HG02798 (cell line): ENCODE measurements at regions not wholly inside any gene's neighbourhood (a gene's known extent, or its start where the extent isn't known, plus 50 kb on each side); places are given as distances from the start of the nearest gene placed in this dataset.

Experiments
- ATAC-seq: cut with Tn5 transposase; IDR thresholded peaks from one replicate; pipeline ENCODE4 v1.9.1; 2021; ENCODE audit warnings: mild to moderate bottlenecking; ENCODE audit not compliant: unreplicated experiment, poor library complexity

DNA sequence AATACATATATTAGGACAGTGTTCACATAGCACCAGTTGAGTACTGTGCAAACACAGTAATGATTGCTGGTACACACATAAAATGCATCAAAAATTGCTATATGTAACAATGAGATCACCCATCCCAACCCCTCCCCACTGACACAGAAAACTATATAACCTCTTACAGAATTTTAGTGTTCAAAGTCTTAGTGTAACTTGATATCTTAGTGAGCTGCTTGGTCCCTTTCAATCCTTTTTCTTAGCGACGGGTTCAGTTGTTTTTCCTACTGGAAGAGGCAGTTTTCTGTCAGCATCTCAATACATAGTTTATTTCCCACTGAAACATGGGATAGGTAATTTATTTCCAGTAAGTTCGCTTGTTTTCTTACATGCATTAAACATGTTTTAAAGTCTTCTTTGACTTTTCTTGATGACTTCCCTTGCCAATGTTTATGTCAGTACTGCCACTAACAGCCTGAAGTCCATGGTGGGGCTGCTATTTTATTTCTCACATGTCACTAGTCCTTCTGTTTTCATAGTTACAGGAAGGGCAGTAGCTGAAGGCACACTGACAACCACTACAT lies 96.4 kb upstream of the FOXC1 start:
- ATAC-seq = no peak

- no peak for ATAC-seq
These were observed 95.6 kb upstream of the FOXC1 start for GRCh38 chr6:1514078-1514477.

DNA sequence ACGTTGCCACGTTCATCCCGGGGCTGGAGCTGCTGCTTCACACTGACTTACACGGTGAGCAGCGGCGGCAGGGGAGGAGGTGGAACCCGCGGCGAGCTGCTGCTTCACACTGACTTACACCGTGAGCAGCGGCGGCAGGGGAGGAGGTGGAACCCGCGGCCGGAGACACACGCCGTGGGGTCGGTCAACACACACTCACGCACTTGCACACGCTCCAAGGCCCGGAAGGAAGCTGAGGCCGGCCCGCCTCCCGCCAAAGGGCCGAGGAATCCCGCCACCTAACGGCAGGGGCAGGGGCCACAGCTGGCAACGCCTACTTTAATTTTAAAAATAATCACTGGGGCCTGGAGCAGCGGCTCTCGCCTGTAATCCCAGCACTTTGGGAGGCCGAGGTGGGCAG lies 94.4 kb upstream of the FOXC1 start:
- no peak for ATAC-seq

DNA sequence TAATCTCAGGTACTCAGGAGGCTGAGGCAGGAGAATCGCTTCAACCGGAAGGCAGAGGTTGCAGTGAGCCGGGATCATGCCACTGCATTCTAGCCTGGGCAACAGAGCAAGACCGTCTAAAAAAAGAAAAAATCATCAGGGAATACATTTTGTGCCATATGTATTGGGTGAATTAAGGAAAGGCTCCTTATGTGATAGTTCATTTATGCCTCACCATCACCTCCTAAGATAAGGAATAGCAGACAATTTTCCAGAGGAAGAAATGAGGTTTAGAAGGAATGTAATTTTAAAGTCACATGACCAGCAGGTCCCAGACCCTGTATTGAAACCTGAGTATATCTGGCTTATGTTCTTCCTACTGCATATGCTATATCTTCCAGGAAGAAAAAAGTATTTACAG lies 93.9 kb upstream of the FOXC1 start:
- no peak for ATAC-seq

DNA sequence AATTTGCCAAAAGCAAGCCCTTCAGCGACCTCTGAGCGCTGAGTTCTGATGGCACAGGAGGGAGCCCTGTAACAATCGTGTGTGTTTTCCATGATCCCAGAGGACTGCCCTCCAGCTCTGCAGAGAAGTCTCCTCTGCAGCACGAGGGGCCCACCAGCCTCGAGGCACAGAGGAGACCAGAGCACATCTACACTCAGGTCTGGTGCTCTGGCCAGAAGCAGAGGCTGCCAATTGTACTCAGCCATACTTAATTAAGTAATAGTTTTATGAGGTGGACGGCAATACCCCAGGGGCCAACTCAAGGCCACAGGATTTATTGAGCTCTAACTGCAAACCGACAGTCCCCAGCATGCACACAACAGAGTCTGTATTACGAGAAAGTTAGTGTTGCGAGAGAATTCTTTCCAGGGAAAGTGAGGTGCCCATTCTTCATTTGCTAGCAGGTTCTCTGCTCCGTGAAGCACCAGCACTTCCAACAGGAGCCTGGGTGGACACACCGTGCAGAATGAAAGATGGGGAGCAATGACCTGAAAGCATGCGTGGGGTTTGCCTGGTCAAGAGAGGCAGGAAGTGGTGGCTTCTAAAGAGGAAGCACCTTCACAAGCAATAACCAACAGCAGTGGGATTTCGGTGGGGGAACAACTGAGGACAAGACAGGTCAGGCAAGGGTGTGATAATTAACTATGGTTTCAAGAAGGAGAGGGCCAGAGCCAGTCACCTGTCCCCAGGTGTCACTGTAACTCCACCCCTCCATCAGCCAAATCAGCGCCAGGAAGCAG lies 92.8 kb upstream of the FOXC1 start:
- no peak for ATAC-seq

DNA sequence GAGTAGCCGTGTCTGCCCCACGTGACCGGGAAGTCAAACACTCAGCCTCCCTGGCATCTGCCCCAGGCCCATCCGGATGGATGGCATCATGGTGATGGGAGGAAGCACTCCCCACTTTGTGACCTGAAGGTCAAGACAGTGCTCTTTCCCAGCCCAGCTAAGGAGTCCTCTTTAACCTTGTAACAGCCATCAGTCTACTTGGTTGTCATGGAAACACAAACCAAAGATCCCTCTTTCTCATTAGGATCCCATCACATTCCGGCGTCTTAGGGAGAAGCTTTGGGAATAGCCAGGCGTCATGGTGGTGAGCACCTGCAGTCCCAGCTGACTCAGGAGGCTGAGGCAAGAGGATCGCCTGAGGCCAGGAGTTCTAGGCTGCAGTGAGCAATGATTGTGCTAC lies 90.9 kb upstream of the FOXC1 start:
- ATAC-seq = no peak

- ATAC-seq = no peak
These were observed 90.1 kb upstream of the FOXC1 start for GRCh38 chr6:1519597-1519996.

DNA sequence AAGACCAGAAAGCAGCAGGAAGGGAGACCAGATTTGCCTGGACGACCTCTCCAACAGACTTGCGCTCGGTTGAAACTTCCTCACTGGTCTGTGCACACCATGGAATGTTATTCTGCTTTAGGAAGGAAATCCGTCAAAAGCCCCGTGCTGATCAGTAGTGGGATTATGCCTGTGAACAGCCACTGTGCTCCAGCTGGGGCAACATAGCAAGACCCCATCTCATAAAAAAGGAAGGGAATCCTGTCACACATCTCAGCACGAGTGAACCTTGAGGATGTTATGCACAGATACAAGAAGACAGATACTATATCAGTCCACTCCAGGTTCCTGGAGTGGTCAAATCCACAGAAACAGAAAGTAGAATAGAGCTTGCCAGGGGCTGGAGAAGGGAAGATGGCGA lies 86.9 kb upstream of the FOXC1 start:
- ATAC-seq = no peak

- ATAC-seq = no peak
These were observed 85.7 kb upstream of the FOXC1 start for GRCh38 chr6:1524040-1524480.

GRCh38 chr6:1525364-1526038 lies 84.2 kb upstream of the FOXC1 start:
- no peak for ATAC-seq

DNA sequence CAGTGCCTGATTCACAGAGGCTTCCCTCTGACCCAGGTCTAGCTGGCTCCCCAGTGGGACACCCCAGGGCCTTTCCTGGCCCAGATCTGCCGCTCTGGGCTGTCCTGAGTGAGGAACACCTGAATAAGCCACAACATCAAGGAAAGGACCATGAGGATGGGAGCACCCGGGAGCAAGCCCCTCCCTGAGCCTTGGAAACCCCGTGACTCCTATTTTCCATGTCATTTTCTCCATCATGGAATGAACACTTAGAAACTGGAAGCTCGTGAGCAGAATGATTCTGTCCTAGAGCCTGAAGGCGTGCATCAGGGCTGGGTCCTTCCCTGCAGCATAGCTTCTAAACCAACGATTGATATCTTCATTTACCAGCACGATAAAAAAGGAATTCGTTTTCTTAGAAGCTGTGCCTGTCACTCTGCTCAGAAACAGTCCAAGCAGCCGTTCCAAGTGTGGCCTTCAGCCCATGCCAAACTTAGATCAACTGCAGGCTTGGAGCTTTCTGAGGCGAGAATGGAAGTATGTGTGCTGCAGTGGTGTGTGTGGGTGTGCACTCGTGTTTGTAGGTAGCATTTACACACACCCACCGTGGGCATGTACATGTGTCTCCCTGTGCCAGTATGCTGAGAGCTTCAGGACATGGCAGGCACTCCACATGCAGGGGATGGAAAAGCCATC lies 83.2 kb upstream of the FOXC1 start:
- ATAC-seq = no peak

DNA sequence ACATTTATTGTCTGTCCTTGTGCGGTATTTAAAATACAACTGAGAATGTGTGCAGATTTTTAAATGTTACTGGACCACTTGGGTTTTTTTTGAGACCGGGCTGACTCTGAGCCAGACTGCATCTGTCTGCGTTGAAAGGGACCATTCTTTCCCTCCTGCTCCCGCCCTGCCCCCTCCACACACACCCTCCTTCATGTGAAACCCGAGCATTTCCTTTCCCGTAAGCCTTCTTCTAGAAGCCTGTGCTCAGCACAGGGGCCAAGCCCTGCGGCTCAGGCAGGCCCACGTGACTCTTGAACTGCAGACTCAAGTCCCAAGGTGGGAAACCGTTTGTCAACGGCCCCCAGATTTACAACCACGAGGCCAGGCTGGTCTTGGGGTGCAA lies 82.7 kb upstream of the FOXC1 start:
- peak; percentile 45 for ATAC-seq

DNA sequence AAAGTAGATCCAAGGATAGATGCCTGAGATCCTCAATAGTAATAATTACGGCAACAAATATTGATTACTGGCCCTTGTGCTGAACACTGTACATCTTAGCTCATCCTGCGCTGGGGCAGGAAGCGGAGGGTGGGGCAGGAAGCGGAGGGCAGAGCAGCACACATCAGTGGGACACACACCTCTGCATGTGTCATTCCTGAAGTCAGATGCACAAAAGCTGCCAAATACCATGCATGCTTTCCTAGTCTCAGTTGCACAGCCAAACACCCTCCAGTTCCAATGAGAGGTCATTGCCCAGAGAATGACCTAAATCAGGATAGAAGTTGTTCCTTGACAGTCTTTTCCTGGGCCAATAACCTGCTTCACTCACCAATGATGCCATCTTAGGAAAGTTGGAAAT lies 74.4 kb upstream of the FOXC1 start:
- ATAC-seq = no peak

DNA sequence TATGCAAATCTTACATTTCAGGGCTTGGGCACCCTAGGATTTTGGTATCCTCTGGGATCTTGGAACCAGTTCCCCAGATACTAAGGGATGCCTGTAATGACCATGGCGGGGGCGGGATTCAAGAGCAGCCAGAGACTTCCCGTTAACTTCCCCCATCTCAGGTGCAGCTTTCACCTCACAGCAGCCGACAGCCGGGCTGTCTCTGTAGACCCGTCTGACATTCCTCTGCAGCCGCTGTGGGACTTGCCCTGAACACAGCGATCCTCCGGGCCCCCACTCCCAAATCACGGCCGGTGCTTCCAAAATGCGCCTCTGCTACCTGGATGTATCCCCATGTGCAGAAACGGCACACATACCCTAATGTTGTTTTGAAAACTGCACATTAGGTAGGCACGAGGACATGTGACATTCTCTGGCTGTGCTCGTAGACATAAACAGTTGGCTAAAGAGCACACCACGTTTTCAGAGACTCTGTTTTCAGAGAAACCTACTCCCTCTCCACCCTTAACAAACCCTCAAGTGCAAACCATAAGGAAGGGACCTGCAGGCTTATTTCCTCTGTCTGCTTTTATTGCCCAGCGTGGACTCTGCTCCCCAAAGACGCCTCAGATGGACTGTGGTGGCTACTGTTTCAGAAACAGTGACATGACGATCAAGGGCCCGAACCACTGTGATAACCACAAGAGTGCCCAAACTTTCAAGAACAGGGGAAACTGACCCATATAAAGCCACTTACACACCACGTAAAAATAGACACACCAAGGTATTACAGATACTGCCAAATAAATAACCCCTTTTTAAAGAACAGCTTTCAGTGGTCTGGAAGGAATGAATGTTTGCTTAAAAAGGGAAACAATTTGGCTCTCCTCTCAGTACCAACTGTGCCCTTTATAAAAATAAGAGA lies 72.9 kb upstream of the FOXC1 start:
- ATAC-seq = no peak

DNA sequence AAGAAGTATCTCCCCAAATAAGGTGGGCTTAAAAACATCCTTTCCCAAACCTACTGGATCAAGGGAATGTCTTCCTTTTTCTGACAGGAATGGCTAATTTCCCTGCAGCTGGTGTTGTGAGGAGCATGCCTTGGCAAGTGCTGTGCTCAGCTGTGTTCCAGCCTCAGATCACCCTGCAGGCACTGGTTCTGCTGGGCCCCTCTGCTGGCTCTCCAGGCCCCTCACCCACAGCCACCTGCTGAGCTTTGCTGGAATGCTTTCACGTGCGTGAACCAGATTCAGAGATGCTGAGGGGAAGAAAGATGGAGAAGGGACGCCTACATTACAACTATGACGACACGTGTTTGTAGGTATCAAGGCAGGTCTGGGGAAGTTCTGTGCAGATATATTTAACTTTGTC lies 71.3 kb upstream of the FOXC1 start:
- ATAC-seq = no peak

DNA sequence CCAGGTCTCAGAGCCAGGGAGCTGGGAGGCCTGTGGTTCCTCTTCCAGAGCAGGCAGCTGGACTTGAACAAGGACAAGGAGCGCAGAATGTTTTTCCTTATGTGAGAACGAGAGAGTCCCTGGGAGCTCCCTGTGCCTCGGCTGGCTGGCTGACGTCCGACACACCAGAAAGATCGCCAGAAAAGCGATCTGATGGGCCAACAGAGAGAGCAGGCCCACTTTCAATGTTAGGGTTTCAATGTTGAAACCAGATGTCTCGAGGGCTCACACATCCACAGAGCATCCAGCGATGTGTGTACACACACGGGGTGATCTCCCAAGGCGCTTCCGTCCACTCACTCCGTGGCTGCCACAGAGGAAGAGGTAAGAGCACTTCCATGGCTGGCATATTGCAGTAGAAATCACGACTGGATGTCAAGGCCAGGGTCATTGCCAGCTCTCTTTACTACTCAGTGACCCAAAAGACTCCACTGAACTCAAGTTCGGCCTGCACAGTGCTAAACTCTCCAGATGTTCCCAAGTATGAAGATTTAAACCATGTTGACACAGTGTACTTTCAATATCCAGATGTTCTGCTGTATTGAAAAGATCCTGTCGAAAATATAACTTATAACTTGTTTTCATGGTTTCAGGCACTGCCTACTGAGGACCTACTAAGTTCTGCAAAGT lies 70.8 kb upstream of the FOXC1 start:
- no peak for ATAC-seq

DNA sequence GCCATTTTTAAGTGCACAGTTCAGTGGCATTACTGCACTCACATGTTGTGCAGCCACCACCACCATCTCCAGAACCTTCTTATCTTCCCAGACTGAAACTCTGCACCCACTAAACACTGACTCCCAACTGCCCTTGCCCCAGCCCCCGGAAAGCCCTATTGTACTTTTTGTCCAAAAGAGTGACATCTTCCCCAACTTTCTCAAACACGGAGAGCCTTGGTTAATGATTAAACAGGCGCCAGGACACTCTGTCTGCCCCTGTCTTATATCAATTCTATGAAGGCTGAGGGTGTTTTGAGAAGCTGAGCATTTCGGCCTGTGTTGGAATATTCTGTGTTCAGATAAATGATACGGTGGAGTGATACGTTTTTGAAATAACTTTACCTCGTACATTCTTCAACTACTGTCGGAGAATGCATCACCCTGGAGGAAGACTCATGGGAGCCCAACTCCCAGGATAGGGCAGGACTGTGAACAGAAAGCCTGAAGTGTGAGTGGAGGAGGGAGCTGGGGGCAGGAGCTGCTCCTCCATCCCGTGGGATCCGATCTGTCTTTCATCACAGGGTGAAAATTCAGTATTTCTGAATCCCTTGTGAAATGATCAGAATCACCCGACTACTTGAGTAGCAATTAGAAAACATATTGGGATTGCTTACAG lies 68.7 kb upstream of the FOXC1 start:
- ATAC-seq = no peak

DNA sequence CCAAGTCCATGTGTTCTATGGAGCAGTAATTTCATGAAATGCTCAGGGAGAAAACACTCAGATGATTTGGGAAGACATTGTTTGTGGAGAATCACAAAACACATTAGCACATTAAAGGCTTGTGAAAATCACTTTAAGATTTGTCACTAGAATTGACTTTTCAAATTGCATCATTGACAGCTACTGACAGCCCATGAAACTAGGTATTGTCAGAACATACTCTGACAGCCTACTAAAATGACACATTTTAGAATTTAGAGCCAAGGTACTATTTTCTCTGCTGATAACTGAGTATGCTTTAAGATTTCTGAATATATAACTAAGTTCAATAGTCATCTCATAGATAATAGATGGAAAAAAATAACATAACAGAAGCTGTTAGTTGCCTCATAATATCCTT lies 67.4 kb upstream of the FOXC1 start:
- ATAC-seq = no peak

DNA sequence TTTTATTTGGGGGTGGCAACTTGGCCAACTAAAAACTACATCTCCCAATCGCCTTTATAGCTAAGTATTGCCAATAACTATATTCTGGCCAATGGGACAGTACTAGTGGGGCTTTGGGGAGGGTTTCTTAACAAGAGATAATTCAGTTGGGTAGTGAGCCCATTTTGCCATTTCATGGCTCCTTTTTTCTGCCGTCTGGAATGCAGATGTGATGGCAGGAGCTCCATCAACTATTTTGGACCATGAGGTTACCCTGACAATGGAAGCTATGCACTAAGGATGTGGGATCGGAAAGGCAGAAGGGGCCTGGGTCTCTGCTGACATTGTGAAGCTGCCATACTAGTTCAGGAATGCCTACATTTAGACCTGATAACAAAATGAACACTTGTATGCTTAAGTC lies 67.0 kb upstream of the FOXC1 start:
- ATAC-seq = no peak
